ENCODE measurements at regions not wholly inside any gene's neighbourhood (a gene's known extent, or its start where the extent isn't known, plus 50 kb on each side); places are given as distances from the start of the nearest gene placed in this dataset.
A peak's percentile ranks its signal among the peaks of the same experiment; 100 is the strongest.

GRCh38 chr4:165678236-165678935 is 194.7 kb upstream of the TLL1 start:
- DNase-seq, result no peak

DNA sequence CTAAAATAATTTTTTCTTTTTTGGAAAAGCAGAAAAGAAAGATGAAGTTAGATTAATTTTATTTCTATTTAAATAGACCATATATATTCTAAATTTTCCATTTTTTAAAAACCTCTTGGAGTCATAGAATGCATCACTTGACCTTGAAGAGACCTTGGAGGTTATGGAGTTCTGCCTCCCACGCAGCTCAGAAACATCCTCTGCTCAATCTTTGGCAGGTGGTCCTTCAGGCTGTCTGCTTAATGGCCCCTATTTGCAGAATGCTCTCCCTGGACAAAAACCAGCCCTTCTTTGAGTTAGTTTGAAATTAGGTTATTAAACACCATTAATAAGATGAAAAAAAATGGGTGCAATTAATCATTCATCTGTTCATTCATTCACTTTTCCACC is 194.1 kb upstream of the TLL1 start:
- no peak for DNase-seq

GRCh38 chr4:165680821-165681220 is 192.2 kb upstream of the TLL1 start:
- DNase-seq, result no peak

DNA sequence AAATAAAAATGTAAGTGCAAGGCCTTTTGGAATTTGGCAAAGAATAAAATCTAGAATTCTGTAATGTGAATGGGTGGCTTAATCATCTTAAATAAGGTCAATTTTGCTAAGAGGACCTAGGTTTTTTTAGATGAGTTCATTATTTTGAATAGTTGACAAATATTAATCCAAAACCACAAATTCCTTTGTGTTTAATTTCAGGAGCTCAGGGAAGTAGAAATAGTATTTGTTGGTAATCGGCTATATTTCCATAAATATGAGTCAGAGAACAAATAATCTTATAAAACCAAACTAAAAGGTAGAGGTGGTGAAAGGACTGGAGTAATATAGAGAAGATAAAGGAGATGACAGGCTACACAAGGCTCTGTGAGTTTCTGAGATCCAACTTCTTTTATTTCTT is 190.4 kb upstream of the TLL1 start:
- DNase-seq, result no peak

- no peak for DNase-seq
Measured at GRCh38 chr4:165684177-165684805, 188.7 kb upstream of the TLL1 start.

- DNase-seq, result no peak
Measured at GRCh38 chr4:165686756-165687155, 186.3 kb upstream of the TLL1 start.

- no peak for DNase-seq
Measured at GRCh38 chr4:165689159-165689558, 183.9 kb upstream of the TLL1 start.

GRCh38 chr4:165692082-165692481 is 181.0 kb upstream of the TLL1 start:
- DNase-seq, result no peak

DNA sequence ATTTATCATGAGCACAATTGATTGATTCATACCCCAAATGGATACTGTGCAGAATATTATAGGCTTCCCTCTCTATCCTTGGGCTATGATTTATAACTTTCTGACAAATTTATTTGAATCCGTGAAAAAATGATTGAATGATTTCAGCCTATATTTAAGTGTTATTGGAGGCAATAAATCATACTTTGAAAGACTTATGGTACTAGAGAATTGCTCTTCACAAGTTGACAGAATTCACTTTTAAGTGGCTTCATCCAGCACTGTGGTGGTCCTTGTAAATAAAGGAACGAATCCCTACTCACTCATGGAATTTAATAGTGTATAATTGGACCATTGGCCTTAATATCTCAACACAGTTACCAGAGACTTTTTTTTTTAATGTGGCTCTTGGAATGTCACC is 174.8 kb upstream of the TLL1 start:
- no peak for DNase-seq

- DNase-seq, result no peak
Measured at GRCh38 chr4:165699055-165699454, 174.0 kb upstream of the TLL1 start.

DNA sequence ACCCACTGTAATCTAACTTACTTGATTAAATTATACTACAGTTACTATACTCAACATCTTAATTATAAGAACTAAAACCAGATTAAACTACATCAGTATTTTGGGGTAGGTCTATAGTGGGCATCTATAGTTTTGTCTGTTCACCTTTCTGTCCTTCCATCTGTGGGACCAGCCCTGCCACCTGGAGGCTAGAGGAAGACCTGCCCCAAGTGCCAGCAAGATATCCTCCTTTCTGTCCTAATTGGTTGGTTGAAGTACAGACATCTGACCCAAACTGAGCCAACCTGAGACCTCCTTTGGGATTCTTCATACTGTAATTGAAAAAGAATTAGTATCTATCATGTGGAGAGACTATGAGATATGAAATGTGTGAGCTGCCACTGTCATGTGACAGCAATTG is 172.2 kb upstream of the TLL1 start:
- DNase-seq, result no peak

DNA sequence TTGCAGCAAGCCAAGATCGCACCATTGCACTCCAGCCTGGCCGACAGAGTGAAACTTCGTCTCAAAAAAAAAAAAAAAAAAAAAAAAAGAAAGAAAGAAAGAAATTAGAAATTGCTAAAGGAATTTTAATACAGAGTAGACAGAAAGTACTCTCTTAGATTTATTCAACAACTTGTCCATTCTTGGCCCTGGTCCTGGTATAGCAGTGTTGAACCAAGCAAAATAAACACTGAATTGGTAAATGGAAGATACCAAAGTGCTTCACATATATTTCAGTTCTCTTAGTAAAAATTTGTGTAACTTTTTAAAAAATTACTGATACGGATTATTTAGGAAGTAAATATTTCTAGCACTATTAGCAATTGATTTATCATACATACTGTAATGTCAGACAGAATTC is 165.9 kb upstream of the TLL1 start:
- no peak for DNase-seq

DNA sequence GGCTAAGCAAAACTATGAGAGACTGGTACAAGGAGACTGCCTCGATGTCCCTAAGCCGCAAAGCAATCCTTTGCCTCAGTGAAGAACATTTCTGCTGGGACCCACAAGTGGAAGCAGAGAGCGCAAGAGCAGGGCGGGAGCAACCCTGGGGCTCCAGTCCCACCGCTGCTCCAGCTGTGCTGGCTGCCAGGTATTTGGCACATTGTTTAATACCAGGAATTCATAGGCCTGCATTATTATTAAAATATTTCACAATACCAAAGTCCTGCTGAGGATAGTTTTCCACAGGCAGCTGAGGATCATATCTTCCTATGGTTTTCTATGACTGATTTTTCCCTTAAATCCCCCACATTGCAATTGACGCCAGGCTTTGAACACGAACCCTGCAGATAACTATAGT is 163.5 kb upstream of the TLL1 start:
- no peak for DNase-seq

DNA sequence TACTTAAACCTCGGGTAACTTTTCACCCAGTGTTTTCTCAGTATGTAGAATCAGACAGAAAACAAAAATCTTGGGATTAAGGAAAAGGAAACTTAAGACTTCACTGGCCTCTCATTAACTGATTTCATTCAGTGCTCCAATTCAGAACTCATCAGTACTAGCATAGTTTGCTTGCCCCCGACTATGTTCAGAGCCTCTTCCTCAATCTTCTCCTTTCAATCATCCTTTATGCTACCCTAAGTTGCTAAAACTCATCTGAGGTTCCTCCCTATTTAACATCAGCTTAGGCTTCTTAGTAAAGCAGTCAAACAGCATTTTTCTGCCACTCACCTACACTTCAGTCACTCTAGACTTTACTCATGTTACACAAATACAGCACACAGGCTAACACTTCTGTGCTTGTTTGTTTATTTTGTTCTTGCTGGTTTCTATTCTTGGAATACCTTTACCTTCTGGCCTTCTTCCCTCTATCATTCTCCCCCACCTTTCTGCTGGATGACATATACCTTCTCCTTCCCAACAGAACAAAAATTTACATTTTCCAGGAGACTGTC is 163.0 kb upstream of the TLL1 start:
- no peak for DNase-seq

DNA sequence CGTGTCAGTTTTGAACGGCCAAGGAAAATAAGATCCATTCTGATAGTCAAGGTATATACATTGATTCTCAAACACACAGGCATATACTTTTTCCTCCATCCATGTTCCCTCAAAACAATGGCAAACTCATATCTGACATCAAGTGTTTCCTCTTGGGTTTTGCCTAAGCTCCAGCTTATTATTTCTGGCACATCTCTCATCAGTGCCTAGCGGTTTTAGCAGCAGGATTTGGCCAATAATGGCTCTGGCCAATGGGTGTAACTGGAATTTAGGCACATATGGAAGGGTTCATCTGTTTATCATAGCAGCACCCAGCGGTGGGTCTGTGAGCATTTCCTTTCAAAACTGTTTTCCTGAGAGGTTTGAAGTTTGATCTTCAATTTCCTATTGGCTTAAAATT is 161.6 kb upstream of the TLL1 start:
- DNase-seq, result no peak

DNA sequence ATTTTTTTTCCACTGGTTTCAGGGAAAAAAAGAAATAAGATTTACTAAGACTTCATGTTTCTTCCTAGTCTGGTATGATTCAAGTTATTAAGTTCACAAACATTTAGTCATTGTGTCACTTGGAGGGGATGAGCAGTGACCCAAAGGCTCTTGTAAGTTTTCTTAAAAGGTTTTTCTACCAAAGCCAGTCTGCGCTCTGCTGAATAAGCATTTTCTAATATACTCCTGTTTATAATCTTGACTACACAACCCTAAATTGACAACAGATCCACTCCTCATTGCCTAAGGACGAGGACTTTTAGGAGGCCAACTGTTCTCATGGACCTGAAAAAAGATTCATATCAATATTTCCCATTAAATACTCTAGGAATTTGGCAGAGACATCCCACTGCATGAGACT is 161.1 kb upstream of the TLL1 start:
- no peak for DNase-seq

- no peak for DNase-seq
Measured at GRCh38 chr4:165714650-165715049, 158.4 kb upstream of the TLL1 start.

DNA sequence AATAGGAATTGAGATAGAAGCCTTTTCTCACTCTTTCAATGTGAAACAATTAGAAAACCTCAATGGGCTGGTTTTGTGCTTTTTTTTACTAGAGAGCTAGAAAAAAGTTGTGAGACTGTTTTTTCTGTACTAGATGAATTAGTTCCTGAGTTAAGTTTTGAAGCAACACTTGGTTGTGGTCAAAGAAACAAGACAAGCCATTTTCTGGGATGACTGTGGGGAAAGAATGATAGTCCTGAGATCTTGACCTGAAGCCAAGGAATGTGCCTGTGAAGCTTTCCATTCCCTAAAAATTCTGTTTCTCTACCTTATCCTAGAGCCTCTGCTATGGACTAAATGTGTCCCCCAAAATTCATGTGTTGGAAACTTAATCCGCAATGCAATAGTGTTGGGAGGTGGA is 157.8 kb upstream of the TLL1 start:
- no peak for DNase-seq

GRCh38 chr4:165715989-165716388 is 157.0 kb upstream of the TLL1 start:
- no peak for DNase-seq

DNA sequence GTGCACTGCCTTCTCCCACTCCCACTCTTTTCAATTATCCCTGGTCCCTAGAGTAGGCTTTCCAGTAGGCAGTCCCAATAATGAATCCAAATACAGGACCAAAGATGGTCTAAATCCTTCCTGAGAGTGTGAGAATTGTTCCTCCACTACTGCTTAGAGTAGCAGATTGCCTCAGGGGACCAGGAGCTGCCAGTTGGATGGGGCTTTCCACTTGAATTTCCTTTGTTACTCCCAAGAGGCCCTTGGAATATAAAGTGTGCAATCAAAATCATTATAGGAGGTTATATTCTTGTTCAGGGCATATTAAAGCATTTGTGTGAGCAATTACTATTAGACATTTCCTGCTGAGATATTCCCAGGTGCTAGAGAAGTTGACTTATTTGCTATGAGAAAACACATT is 156.6 kb upstream of the TLL1 start:
- DNase-seq, result peak; percentile 20

- DNase-seq, result no peak
Measured at GRCh38 chr4:165718660-165719059, 154.4 kb upstream of the TLL1 start.

- no peak for DNase-seq
Measured at GRCh38 chr4:165720411-165721082, 152.5 kb upstream of the TLL1 start.

DNA sequence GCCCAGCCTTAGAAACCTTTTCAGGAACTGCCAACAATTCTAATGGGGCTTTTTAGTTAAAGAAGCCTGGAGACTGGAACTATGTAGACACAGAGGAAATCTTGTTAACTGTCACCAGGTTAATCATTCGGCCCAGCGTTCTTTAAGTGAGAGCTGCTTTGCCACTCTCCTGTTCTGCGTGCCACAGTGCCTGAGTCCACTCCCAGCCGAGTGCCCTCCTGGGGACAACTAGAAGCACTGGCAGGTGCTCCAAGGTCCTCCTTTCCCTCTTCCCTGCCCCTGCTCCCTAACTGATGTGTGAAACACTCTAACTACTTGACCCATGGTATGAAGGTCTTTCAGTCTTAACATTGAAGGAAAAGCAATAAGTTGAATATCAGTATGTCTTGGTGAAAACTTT is 151.2 kb upstream of the TLL1 start:
- no peak for DNase-seq

All from NCI-H1092 (cell line).